GM12874 (cell line): ENCODE measurements at regions not wholly inside any gene's neighbourhood (a gene's known extent, or its start where the extent isn't known, plus 50 kb on each side); places are given as distances from the start of the nearest gene placed in this dataset.

Experiments
- TF ChIP-seq, protein P1 (sequence below): IDR thresholded peaks from 2 replicates; pipeline ENCODE4 v1.5.1; 2011; ENCODE audit warnings: low read depth, mild to moderate bottlenecking, control low read depth, low read length, moderate library complexity; ENCODE audit not compliant: insufficient read depth

DNA sequence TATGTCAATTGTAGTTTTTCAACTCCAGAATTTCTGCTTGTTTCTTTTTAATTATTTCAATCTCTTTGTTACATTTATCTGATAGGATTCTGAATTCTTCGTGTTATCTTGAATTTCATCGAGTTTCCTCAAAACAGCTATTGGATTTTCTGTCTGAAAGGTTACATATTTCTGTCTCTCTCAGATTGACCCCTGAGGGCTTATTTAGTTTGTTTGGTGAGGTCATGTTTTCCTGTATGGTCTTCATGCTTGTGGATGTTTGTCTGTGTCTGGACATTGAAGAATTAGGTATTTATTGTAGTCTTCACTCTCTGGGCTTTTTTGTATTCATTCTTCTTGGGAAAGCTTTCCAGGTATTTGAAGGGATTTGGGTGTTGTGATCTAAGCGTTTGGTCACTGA lies 85.6 kb downstream of the SNAPC1 start:
- TF ChIP-seq, protein P1, sequence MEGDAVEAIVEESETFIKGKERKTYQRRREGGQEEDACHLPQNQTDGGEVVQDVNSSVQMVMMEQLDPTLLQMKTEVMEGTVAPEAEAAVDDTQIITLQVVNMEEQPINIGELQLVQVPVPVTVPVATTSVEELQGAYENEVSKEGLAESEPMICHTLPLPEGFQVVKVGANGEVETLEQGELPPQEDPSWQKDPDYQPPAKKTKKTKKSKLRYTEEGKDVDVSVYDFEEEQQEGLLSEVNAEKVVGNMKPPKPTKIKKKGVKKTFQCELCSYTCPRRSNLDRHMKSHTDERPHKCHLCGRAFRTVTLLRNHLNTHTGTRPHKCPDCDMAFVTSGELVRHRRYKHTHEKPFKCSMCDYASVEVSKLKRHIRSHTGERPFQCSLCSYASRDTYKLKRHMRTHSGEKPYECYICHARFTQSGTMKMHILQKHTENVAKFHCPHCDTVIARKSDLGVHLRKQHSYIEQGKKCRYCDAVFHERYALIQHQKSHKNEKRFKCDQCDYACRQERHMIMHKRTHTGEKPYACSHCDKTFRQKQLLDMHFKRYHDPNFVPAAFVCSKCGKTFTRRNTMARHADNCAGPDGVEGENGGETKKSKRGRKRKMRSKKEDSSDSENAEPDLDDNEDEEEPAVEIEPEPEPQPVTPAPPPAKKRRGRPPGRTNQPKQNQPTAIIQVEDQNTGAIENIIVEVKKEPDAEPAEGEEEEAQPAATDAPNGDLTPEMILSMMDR = no peak

DNA sequence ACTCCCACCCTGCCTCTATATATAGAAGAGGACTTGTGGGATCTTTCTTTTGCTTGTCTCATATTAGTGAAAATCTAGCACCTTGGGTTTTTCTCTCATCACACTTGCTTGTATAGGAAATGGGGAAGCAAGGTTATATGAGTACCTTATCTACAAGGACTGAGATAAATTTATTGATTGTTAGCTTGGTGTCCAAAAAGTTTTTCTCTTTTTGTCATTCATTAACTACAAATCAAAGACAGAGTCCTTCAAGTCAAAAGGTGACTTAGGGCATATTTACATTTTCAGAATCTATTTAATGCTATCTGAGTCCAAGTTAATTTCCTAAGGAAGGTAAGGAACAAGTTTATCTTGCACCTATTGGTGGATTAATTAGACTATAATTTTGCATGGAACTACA lies 92.7 kb downstream of the SNAPC1 start:
- TF ChIP-seq, protein P1 = no peak

DNA sequence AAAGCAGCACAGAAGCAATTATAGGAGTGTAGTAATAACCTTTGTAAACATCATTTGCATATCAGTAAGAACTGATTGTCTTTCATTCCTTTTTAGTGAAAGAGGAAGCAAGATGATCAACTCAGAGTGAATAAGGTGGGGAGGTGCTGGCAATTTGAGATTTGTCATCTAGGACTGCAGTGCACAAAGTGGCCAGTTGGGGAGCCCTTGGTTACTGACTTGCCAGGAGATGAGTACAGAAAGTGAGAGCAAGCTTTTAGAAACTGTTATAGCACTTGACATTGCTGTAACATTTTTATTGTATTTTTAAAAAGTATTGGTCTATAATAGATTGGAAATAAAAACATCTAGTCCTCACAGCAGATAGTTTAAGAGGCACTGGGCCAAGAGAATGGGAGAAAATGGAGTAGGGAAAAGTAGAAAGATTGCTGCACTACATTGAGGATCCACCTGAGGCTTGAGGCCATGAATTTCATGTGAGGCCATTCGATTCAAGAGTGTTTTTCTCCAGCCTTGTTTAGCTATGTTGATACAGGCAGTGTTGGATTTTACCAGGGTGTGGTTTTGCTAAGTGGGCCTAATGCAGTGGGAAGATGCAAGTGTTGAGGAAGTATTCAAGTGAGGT lies 98.2 kb downstream of the SNAPC1 start:
- TF ChIP-seq, protein P1 = peak; percentile 79

DNA sequence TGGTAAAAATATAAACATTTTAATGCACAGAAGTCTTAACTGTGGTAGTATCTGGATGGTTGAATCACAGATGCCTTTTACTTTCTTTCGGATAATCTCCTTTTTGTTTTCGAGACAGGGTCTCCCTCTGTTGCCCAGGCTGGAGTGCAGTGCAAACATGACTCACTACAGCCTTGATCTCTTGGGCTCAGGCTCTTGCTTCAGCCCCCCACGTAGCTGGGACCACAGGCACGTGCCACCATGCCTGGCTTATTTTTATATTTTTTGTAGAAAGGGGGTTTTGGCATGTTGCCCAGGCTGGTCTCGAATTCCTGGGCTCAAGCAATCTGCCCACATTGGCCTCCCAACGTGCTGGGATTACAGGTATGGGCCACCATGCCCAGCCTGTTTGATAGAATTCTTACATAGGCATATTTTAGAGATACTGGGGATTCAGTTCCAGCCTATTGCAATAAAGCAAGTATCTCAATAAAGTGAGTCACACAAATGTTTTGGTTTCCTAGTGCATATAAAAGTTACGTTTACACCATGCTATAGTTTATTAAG lies 99.2 kb downstream of the SNAPC1 start:
- TF ChIP-seq, protein P1 = no peak

DNA sequence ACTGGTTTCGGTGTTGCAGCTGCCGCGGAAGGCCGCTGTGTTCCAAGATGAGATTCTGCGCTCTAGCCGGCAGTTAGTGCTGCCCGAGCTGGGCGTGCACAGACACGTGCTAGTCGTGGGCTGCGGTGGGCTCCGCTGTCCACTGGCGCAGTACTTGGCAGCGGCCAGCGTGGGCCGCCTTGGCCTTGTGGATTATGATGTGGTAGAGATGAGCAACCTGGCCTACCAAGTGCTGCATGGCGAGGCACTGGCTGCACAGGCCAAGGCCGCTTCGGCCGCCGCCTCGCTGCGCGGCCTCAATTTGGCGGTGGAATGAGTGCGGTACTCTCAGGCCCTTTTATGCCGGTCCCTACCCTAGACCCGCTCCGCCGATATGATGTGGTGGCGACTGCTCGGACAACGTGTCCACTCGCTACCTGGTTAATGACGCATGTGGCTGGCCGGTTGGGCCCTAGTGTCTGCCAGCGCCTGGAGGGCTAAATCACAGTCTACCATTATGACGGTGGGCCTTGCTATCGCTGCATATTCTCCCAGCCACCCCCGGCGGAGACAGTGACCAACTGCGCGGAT lies 102.2 kb downstream of the SNAPC1 start:
- TF ChIP-seq, protein P1 = no peak

DNA sequence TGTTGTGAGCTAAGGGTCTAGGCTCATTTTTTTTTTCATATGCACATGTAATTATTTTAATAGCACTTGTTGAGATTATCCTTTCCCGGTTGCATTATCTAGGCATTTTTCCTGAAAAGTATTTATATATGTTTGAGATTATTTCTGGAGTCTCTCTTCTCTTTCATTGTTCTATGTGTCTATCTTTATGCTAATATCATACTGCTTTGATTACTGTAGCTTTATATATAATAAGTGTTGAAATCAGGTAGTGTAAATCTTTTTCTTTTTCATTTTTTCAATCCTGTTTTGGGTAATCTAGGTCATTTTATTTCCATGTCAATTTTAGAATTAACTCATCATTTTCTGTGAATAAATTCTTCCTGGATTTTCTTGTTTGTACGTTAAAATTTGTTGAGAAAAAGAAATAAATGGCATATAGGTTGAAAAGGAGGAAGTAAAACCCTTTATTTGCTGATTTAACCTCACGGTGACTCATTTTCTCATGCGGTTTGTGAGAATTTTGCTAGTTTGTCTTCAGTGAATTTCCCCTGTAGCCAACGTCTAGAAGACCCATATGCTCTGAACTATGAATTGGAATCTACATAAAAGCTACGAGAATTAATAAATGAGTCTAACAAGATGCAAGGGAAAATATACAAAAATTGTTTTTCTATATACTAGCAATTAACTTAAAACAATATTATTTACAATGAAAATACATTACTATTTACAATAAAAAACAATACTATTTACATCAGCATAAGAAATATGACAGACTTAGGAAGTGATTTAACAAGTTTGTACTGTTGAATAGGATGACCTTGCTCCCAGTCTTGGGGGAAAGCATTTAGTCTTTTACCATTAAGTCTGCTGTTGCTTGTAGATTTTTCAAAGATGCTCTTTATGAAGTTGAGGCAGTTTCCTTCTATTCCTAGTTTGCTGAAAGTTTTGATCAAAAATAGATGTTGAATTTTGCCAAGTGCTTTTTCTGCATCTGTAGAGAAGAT lies 105.0 kb downstream of the SNAPC1 start:
- TF ChIP-seq, protein P1 = no peak

DNA sequence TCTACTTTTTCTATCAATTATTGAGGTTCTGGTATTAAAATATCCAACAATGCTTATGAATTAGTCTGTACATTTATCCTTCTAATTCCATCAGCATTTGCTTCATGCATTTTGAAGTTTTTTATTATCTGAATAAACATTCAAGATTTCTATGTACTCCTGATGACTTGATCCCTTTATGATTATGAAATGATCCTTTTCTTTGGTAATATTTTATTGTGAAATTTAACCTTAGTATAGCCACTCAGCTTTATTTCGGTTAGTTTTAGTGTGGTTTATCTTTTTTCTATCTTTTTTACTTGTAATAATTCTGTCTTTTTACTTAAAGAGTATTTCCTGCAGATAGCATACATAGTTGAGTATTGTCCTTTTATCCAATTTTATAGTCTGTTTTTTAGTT lies 106.6 kb downstream of the SNAPC1 start:
- TF ChIP-seq, protein P1 = no peak
